ENCODE measurements at regions not wholly inside any gene's neighbourhood (a gene's known extent, or its start where the extent isn't known, plus 50 kb on each side); places are given as distances from the start of the nearest gene placed in this dataset.

DNA sequence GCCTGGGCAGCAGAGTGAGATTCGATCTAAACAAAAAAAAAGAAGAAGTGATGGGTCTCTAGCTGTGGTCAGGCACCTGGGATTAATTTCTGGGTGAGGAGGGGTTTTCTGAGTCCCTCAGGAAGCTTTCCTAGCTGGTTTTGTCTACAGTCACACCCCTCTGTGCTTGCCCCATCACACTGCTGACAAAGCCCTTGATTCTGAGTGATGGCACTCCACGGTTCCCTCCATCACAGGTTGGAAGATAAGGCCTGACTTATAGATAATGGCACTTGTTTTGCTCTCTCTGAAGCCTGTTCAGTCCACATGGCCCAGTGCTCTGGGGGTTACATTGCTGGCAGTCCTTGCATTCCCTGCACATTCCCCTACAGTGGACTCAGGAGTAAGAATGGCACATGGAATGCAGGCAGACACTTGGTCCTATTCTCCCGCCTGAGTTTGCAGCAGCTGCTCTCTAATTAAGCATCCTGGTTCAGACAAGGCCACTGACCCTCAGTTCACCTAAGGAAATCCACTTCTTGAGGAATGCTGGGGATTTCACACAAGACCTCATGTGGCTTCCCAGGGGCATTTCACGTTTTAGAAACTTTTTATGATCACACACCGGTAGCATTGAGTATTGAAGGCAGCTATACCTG is 81.0 kb upstream of the NMNAT3 start:
- TF ChIP-seq, protein P1, sequence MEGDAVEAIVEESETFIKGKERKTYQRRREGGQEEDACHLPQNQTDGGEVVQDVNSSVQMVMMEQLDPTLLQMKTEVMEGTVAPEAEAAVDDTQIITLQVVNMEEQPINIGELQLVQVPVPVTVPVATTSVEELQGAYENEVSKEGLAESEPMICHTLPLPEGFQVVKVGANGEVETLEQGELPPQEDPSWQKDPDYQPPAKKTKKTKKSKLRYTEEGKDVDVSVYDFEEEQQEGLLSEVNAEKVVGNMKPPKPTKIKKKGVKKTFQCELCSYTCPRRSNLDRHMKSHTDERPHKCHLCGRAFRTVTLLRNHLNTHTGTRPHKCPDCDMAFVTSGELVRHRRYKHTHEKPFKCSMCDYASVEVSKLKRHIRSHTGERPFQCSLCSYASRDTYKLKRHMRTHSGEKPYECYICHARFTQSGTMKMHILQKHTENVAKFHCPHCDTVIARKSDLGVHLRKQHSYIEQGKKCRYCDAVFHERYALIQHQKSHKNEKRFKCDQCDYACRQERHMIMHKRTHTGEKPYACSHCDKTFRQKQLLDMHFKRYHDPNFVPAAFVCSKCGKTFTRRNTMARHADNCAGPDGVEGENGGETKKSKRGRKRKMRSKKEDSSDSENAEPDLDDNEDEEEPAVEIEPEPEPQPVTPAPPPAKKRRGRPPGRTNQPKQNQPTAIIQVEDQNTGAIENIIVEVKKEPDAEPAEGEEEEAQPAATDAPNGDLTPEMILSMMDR (IDR thresholded peaks at IDR 0.05) = no peak
- Histone ChIP-seq H3K27me3 (no peaks in the 10 kb centered on the region), H3K9ac (ENCODE audit: low read depth in 2 of 2, low read length in 2 of 2) (no peak overlapping the region), H3K36me3 (no peaks in the 10 kb centered on the region), H3K4me1 (no peaks in the 10 kb centered on the region), H3K4me3 (no peak overlapping the region), H3K9me3 (no peaks in the 10 kb centered on the region), H3K27ac (no peak overlapping the region)
- DNase-seq = no peak
- intact Hi-C loops (cut with DNase I) = no loop called here

DNA sequence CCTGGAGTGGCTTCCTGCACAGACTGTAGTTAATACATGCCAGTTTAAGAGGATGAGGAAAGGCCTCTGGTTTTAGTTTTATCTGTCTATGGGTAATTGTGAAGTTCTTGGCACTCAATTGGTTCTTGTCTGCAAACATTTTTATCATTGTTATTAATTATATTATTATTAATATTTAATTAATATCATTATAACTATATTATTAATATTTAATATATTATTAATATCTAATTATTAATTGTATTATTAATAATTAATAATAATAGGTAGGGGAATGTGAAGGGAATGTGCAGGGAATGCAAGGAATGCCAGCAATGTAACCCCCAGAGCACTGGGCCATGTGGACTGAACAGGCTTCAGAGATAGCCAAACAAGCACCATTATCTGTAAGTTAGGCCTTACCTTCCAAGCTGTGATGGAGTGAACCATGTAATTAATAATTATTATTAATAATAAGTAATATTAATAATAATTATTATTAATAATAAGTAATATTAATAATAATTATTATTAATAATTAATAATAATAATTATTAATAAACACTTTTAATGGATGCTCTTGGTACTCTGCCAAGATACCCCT is 79.8 kb upstream of the NMNAT3 start:
- Histone ChIP-seq H3K36me3 (no peaks in the 10 kb centered on the region), H3K27me3 (no peaks in the 10 kb centered on the region), H3K4me1 (no peaks in the 10 kb centered on the region), H3K9ac (ENCODE audit: low read depth in 2 of 2, low read length in 2 of 2) (no peak overlapping the region), H3K27ac (no peak overlapping the region), H3K9me3 (no peaks in the 10 kb centered on the region), H3K4me3 (no peak overlapping the region)
- DNase-seq = no peak
- intact Hi-C loops (cut with DNase I) = no loop called here
- TF ChIP-seq, protein P1 (IDR thresholded peaks at IDR 0.05) = no peak

DNA sequence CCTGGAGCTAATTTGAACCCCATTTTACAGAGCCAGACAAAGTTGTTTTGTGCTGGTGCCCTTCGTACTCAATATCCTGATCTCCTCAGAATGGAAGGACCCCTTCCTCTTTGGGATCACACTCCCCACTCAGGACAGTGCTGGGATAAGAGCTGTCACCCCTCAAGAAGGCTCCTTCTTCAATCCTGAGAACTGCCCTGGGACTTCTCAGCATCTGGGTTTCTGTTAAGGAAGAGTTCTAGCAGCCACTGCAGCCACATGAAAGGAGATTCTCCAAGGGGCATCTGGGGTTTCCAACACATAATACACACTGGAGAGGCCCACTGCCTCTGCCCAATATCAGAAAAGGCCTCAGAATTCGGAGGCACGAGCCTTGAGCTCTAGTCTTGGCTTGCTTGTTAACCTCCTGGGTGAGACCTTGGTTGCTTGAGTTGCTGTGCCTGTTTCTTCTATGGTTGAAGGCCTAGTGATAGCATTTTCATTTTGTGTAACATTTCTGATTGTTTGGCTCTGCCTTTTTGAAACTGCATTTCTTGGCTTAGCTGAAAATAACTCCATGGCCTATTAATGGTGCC is 78.8 kb upstream of the NMNAT3 start:
- TF ChIP-seq, protein P1 (IDR thresholded peaks at IDR 0.05) = no peak
- no peak overlapping the region for H3K27ac ChIP-seq
- intact Hi-C loops (cut with DNase I) = no loop called here
- no peak overlapping the region for H3K4me3 ChIP-seq
- H3K36me3 ChIP-seq = no peaks in the 10 kb centered on the region
- H3K4me1 ChIP-seq = no peaks in the 10 kb centered on the region
- H3K9ac ChIP-seq (ENCODE audit: low read depth in 2 of 2, low read length in 2 of 2) = no peak overlapping the region
- no peaks in the 10 kb centered on the region for H3K9me3 ChIP-seq
- H3K27me3 ChIP-seq = no peaks in the 10 kb centered on the region
- no peak for DNase-seq

DNA sequence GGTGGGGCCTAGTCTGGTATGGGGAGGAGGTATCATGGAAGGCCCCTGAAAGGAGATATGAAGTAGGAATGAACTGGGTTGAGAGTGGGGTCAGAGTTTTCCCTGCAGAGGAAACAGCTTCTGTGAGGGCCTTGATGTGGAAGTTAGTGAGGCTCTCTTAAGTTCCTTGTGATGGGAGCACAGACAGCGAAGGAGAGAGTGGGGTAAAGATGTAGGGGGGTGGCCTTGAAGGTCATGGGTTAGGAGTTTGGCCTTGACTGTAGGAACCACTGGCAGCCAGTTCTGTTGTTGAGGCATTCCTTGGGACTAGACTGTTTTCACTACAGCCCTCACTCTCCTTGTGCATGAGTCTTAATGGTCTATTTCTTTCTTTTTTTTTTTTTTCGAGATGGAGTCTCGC is 77.8 kb upstream of the NMNAT3 start:
- TF ChIP-seq, protein P1 (IDR thresholded peaks at IDR 0.05) = no peak
- no peak overlapping the region for H3K27ac ChIP-seq
- DNase-seq = no peak
- H3K9ac ChIP-seq (ENCODE audit: low read depth in 2 of 2, low read length in 2 of 2) = no peak overlapping the region
- no peaks in the 10 kb centered on the region for H3K27me3 ChIP-seq
- intact Hi-C loops (cut with DNase I) = no loop called here
- no peaks in the 10 kb centered on the region for H3K4me1 ChIP-seq
- no peaks in the 10 kb centered on the region for H3K9me3 ChIP-seq
- no peaks in the 10 kb centered on the region for H3K36me3 ChIP-seq
- H3K4me3 ChIP-seq = no peak overlapping the region

DNA sequence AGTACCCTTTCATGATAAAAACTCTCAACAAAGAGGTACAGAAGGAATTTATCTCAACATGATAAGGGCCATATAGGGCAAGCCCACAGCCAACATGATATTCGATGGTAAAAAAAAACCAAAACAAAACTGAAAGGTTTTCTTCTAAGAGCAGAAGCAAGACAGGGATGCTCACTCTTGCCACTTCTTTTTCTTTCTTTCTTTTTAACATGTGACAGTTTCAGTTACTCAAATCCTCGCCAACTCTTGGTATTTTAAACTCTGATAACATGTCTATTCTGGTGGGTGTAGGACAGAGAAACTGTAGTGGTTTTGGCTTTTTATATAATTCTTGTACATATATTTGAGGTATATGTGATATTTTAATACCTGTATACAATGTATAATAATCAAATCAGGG is 74.0 kb upstream of the NMNAT3 start:
- no peak overlapping the region for H3K27ac ChIP-seq
- DNase-seq = no peak
- H3K4me3 ChIP-seq = no peak overlapping the region
- no peaks in the 10 kb centered on the region for H3K4me1 ChIP-seq
- H3K27me3 ChIP-seq = no peaks in the 10 kb centered on the region
- no peaks in the 10 kb centered on the region for H3K9me3 ChIP-seq
- H3K9ac ChIP-seq (ENCODE audit: low read depth in 2 of 2, low read length in 2 of 2) = no peak overlapping the region
- intact Hi-C loops (cut with DNase I) = no loop called here
- TF ChIP-seq, protein P1 (IDR thresholded peaks at IDR 0.05) = no peak
- no peaks in the 10 kb centered on the region for H3K36me3 ChIP-seq

All from colonic mucosa (tissue), 4 donors.